ENCODE measurements at regions not wholly inside any gene's neighbourhood (a gene's known extent, or its start where the extent isn't known, plus 50 kb on each side); places are given as distances from the start of the nearest gene placed in this dataset.

DNA sequence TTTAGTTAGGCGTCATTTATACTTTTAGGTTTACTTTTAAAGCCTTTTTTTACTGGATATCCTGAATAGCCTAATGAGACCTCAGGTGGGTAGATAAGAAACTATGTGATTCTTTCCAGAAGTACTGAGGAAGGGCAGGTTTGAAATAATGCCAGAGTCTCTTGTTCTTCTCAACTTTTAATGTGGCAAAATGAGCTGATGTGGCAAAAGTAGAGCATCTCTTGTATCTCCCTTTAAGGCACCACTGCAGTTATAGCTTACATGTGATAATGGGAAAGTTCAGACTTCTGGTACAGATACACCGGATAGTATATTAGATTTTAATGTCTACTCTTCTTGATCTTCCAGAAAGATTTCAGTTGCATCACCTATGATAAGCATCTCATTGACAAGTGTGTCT lies 1124.8 kb downstream of the LRFN5 start:
- Histone ChIP-seq H3K4me2 (no peak overlapping the region), H3K27me3 (ENCODE audit: insufficient read depth) (no peaks in the 10 kb centered on the region), H4K20me1 (replicated peaks; ENCODE audit: insufficient read depth) (no peaks in the 10 kb centered on the region), H3F3A (replicated peaks; ENCODE audit: low read depth) (no peaks in the 10 kb centered on the region), H3K9me2 (ENCODE audit: insufficient read depth) (no peaks in the 10 kb centered on the region), H3K36me3 (ENCODE audit: insufficient read depth) (no peaks in the 10 kb centered on the region), H3K4me1 (ENCODE audit: insufficient read depth) (no peaks in the 10 kb centered on the region), H3K27ac (ENCODE audit: low read depth) (no peak overlapping the region), H3K4me3 (no peak overlapping the region), H3K79me2 (replicated peaks; ENCODE audit: insufficient read depth) (no peaks in the 10 kb centered on the region), H2AFZ (no peak overlapping the region)
- Mint-ChIP-seq H3K4me1 (no peaks in the 10 kb centered on the region), H3K9me3 (no peaks in the 10 kb centered on the region; the same call in 2 of the 3 replicates), H3K27me3 (ENCODE audit: insufficient read depth, low read depth, poor library complexity) (no peaks in the 10 kb centered on the region), H3K4me3 (no peak overlapping the region), H3K36me3 (ENCODE audit: low read depth) (0 out of 3 replicates have a peak, but pooled peaks cover 3% of the 10 kb centered on the region), H3K27ac (no peak overlapping the region)
- DNase-seq (ENCODE audit: low spot score) (no peak), ATAC-seq (no peak)
- TF ChIP-seq, protein P1, sequence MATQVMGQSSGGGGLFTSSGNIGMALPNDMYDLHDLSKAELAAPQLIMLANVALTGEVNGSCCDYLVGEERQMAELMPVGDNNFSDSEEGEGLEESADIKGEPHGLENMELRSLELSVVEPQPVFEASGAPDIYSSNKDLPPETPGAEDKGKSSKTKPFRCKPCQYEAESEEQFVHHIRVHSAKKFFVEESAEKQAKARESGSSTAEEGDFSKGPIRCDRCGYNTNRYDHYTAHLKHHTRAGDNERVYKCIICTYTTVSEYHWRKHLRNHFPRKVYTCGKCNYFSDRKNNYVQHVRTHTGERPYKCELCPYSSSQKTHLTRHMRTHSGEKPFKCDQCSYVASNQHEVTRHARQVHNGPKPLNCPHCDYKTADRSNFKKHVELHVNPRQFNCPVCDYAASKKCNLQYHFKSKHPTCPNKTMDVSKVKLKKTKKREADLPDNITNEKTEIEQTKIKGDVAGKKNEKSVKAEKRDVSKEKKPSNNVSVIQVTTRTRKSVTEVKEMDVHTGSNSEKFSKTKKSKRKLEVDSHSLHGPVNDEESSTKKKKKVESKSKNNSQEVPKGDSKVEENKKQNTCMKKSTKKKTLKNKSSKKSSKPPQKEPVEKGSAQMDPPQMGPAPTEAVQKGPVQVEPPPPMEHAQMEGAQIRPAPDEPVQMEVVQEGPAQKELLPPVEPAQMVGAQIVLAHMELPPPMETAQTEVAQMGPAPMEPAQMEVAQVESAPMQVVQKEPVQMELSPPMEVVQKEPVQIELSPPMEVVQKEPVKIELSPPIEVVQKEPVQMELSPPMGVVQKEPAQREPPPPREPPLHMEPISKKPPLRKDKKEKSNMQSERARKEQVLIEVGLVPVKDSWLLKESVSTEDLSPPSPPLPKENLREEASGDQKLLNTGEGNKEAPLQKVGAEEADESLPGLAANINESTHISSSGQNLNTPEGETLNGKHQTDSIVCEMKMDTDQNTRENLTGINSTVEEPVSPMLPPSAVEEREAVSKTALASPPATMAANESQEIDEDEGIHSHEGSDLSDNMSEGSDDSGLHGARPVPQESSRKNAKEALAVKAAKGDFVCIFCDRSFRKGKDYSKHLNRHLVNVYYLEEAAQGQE (IDR thresholded peaks at IDR 0.05; ENCODE audit: unreplicated experiment): no peak
- no peak for TF ChIP-seq NANOG (IDR thresholded peaks at IDR 0.05; ENCODE audit: borderline replicate concordance)
- TF ChIP-seq EZH2 (IDR thresholded peaks at IDR 0.05; ENCODE audit: low read depth, unreplicated experiment): no peak
- no peak for TF ChIP-seq STAT1 (IDR thresholded peaks at IDR 0.05; ENCODE audit: unreplicated experiment)
- TF ChIP-seq CREB1 (CRISPR knock-in tag; IDR thresholded peaks at IDR 0.05; ENCODE audit: low read depth): no peak

GRCh38 chr14:42729681-42730080 lies 1123.0 kb downstream of the LRFN5 start:
- no peaks in the 10 kb centered on the region for H3K27me3 Mint-ChIP-seq (ENCODE audit: insufficient read depth, low read depth, poor library complexity)

More at GRCh38 chr14:42729681-42730080, 1123.0 kb downstream of the LRFN5 start:
- no peak overlapping the region for H3K4me3 ChIP-seq
- TF ChIP-seq, protein P2, sequence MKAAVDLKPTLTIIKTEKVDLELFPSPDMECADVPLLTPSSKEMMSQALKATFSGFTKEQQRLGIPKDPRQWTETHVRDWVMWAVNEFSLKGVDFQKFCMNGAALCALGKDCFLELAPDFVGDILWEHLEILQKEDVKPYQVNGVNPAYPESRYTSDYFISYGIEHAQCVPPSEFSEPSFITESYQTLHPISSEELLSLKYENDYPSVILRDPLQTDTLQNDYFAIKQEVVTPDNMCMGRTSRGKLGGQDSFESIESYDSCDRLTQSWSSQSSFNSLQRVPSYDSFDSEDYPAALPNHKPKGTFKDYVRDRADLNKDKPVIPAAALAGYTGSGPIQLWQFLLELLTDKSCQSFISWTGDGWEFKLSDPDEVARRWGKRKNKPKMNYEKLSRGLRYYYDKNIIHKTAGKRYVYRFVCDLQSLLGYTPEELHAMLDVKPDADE (IDR thresholded peaks at IDR 0.05): no peak
- TF ChIP-seq NANOG (IDR thresholded peaks at IDR 0.05; ENCODE audit: borderline replicate concordance): no peak
- TF ChIP-seq CREB1 (CRISPR knock-in tag; IDR thresholded peaks at IDR 0.05; ENCODE audit: low read depth): no peak
- no peak for TF ChIP-seq ZNF114 (CRISPR knock-in tag; IDR thresholded peaks at IDR 0.05)
- no peaks in the 10 kb centered on the region for H3K36me3 ChIP-seq (ENCODE audit: insufficient read depth)
- H3K36me3 Mint-ChIP-seq (ENCODE audit: low read depth): 0 out of 3 replicates have a peak, but pooled peaks cover 3% of the 10 kb centered on the region
- no peaks in the 10 kb centered on the region for H4K20me1 ChIP-seq (replicated peaks; ENCODE audit: insufficient read depth)
- no peaks in the 10 kb centered on the region for H3F3A ChIP-seq (replicated peaks; ENCODE audit: low read depth)
- H3K4me3 Mint-ChIP-seq: no peak overlapping the region
- H3K4me1 ChIP-seq (ENCODE audit: insufficient read depth): no peaks in the 10 kb centered on the region
- H3K79me2 ChIP-seq (replicated peaks; ENCODE audit: insufficient read depth): no peaks in the 10 kb centered on the region
- H3K27me3 ChIP-seq (ENCODE audit: insufficient read depth): no peaks in the 10 kb centered on the region
- DNase-seq (ENCODE audit: low spot score): no peak
- ATAC-seq: no peak
- no peak overlapping the region for H3K27ac Mint-ChIP-seq
- H3K4me1 Mint-ChIP-seq: no peaks in the 10 kb centered on the region
- no peak overlapping the region for H2AFZ ChIP-seq
- H3K9me3 Mint-ChIP-seq: no peaks in the 10 kb centered on the region; the same call in 2 of the 3 replicates
- H3K4me2 ChIP-seq: no peak overlapping the region
- no peak overlapping the region for H3K27ac ChIP-seq (ENCODE audit: low read depth)
- no peaks in the 10 kb centered on the region for H3K9me2 ChIP-seq (ENCODE audit: insufficient read depth)

All from GM23338 (cell line).